H54 (cell line): ENCODE measurements at regions not wholly inside any gene's neighbourhood (a gene's known extent, or its start where the extent isn't known, plus 50 kb on each side); places are given as distances from the start of the nearest gene placed in this dataset.

Source experiments
- DNase-seq: peaks from one replicate; pipeline ENCODE4 v3.0.0; 2011; ENCODE audit warnings: low spot score, mixed read lengths; ENCODE audit not compliant: insufficient read length
- FAIRE-seq: peaks from 3 replicates; lab custom pipeline; 2011; peaks lifted over from hg19 to GRCh38; lab: Jason Lieb, UNC
- POLR2A ChIP-seq: IDR thresholded peaks from 2 replicates; pipeline ENCODE4 v1.6.1; 2011; ENCODE audit warnings: low read depth, mild to moderate bottlenecking, low read length

DNA sequence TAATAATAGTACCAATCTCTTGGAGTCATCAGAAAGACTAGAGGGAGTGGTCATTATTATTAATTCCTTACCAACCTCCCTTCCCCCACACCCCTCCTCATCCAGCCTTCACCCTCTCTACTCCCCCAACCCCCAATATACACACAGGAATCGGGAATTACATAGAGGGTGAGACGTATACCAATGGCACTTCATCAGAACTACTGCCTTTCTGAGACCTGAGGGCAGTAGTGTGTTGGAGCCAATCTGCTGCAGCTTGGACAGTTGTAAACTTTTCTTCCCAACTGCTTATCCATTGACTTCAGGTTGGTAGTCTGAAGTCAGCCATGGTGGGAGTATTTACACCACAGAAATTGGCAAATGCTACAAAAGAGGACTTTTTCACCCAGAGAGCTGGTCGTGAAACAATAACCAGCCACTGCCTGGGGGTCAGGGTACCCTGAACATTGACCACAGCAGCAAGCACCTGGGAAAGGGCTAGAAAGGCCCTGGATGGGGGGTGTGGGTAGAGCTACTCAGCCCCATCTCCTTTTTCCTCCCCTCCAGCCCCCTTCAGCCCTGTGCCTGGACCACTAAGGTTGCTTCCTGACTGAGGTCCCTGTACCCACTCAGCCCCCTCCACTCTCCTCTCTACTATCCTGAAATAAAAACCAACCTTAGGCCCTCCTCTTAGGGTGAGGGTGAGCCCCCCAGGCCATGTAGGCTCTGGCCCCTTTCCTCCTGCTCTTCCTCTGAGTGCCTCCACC is 161.5 kb downstream of the MRPL14 start:
- DNase-seq (no peak), FAIRE-seq (no peak)
- no peak for TF ChIP-seq POLR2A

- DNase-seq (no peak), FAIRE-seq (no peak)
- no peak for TF ChIP-seq POLR2A
Observed at GRCh38 chr6:43964659-43965570, 162.3 kb downstream of the MRPL14 start.

- FAIRE-seq = no peak
- no peak for DNase-seq
- TF ChIP-seq POLR2A = no peak
Observed at GRCh38 chr6:43963877-43964658, 163.2 kb downstream of the MRPL14 start.

GRCh38 chr6:43963203-43963602 is 164.0 kb downstream of the MRPL14 start:
- DNase-seq (no peak), FAIRE-seq (no peak)
- no peak for TF ChIP-seq POLR2A

DNA sequence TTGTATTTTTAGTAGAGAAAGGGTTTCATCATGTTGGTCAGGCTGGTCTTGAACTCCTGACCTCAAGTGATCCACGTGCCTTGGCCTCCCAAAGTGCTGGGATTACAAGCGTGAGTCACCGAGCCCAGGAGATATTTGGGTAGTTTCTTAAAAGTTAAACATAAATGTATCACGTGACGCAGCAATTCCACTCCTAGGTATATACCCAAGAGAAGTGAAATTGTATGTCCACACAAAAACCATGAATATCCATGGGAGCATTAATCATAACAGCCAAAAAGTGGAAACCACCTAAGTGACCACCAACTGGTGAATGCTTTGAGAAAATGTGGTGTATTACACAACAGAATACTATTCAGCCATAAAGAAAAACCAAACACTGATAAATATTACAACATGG is 164.8 kb downstream of the MRPL14 start:
- DNase-seq = no peak
- no peak for TF ChIP-seq POLR2A
- FAIRE-seq = no peak

- TF ChIP-seq POLR2A = no peak
- DNase-seq = no peak
- no peak for FAIRE-seq
Observed at GRCh38 chr6:43957273-43957672, 170.0 kb downstream of the MRPL14 start.

- DNase-seq = no peak
- TF ChIP-seq POLR2A = no peak
- no peak for FAIRE-seq
Observed at GRCh38 chr6:43956478-43956877, 170.8 kb downstream of the MRPL14 start.

GRCh38 chr6:43954311-43955131 is 172.7 kb downstream of the MRPL14 start:
- no peak for TF ChIP-seq POLR2A
- FAIRE-seq = no peak
- DNase-seq = no peak

DNA sequence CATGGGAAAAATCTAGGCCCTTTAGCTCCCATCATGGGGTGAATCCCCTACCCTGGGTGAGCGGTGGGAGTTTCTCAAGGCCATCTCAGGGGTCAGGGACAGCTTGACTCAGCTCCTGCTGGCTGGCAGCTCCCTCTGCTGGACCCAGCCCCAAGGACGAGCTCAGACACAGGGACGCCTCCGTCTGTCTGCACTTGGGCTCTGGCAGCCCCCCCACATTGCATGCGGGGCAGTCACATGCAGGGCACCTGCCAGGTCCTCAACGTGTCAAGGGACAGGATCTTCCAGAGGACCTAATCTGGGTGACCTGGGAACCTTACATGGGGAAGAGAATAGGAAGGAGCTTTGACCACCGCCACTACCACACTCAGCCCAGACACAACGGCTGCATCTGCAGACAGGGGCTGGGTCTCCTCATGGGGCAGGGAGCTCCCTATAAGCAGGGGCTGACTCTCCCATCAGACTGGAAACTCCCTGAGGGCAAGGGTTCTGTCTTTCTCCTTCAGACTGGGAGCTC is 173.4 kb downstream of the MRPL14 start:
- FAIRE-seq (no peak), DNase-seq (no peak)
- TF ChIP-seq POLR2A = no peak

- FAIRE-seq (no peak), DNase-seq (no peak)
- TF ChIP-seq POLR2A = no peak
Observed at GRCh38 chr6:43953256-43953655, 174.0 kb downstream of the MRPL14 start.

GRCh38 chr6:43952746-43953145 is 174.5 kb downstream of the MRPL14 start:
- DNase-seq (no peak), FAIRE-seq (no peak)
- no peak for TF ChIP-seq POLR2A

GRCh38 chr6:43951756-43952675 is 175.2 kb downstream of the MRPL14 start:
- no peak for TF ChIP-seq POLR2A
- DNase-seq (no peak), FAIRE-seq (no peak)
